ENCODE measurements at regions not wholly inside any gene's neighbourhood (a gene's known extent, or its start where the extent isn't known, plus 50 kb on each side); places are given as distances from the start of the nearest gene placed in this dataset.

DNA sequence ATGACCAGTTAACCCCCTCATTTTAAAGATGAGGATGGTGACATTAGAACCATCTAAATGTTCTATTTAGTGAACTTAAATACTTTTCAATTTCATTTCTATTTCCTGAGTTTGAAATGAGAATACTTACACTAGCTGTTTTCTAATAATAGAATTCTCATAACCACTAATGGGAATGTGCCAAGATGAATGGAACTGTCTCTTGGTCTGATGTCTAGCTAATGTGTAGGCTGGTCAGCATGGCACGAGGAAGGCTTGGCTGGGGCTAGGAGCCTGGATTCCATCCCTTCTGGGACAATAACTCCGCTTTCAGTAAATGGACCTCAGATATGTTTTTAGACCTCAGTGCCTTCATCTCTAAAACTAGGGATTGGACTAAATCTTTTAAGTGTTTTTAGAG lies 185.8 kb upstream of the NRP1 start:
- no peak for DNase-seq (ENCODE audit: low read depth)
- no peak overlapping the region for H3K4me3 ChIP-seq (ENCODE audit: low read length)
- TF ChIP-seq, protein P1, sequence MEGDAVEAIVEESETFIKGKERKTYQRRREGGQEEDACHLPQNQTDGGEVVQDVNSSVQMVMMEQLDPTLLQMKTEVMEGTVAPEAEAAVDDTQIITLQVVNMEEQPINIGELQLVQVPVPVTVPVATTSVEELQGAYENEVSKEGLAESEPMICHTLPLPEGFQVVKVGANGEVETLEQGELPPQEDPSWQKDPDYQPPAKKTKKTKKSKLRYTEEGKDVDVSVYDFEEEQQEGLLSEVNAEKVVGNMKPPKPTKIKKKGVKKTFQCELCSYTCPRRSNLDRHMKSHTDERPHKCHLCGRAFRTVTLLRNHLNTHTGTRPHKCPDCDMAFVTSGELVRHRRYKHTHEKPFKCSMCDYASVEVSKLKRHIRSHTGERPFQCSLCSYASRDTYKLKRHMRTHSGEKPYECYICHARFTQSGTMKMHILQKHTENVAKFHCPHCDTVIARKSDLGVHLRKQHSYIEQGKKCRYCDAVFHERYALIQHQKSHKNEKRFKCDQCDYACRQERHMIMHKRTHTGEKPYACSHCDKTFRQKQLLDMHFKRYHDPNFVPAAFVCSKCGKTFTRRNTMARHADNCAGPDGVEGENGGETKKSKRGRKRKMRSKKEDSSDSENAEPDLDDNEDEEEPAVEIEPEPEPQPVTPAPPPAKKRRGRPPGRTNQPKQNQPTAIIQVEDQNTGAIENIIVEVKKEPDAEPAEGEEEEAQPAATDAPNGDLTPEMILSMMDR (IDR thresholded peaks at IDR 0.05; ENCODE audit: insufficient read depth, low read depth, low read length, missing control alignments): no peak

DNA sequence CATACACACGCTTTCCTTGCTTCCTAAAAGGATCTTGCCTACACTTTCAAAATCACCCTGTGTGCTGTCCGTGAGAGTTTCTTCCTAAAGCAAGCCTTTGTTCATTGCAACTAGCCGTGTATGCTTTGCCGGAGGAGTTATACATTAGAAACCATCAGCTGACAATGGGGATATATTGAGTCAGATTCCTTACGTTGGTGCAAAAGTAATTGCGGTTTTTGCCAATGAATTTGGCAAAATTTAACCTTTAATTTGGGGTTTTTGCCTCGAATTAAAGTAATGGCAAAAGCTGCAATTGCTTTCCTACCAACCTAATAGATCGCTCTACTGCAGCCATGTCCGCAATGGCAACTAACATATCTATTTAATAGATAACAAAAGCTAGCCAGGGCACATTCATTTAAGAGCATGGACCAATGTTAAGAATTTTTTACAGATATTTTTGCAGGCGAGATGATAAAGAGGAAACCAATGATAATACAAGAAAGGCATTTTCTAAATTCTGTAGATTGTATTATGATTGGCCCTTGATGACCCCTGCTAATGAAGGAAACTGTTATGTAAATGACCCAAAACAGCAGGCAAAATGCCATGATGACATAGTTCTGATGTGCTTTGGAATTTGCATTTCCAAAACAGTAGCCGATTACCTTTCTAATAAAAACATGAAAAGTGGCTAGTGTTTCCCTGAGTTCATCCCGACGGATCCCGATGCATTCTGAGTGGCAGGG lies 184.8 kb upstream of the NRP1 start:
- TF ChIP-seq, protein P1 (IDR thresholded peaks at IDR 0.05; ENCODE audit: insufficient read depth, low read depth, low read length, missing control alignments): no peak
- H3K4me3 ChIP-seq (ENCODE audit: low read length): no peak overlapping the region
- DNase-seq (ENCODE audit: low read depth): no peak

DNA sequence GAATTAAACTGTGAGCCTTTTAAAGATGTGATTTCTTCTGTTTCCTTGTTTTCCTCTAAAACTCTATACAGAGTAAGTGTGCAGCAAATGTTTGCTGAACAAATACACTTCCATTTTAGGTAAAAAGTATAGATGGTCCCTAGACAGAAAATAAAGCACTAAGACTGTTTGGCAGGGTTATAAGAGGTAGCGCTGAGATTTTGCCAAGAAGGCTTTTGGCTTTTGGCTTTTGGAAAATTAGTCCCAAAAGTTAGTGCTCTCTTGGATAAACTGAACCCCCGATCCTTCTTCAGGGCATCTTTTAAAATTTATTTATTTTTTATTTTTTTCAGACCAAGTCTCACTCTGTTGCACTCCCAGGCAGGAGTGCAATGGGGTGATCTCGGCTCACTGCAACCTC lies 175.7 kb upstream of the NRP1 start:
- no peak overlapping the region for H3K4me3 ChIP-seq (ENCODE audit: low read length)
- DNase-seq (ENCODE audit: low read depth): no peak
- TF ChIP-seq, protein P1 (IDR thresholded peaks at IDR 0.05; ENCODE audit: insufficient read depth, low read depth, low read length, missing control alignments): no peak

DNA sequence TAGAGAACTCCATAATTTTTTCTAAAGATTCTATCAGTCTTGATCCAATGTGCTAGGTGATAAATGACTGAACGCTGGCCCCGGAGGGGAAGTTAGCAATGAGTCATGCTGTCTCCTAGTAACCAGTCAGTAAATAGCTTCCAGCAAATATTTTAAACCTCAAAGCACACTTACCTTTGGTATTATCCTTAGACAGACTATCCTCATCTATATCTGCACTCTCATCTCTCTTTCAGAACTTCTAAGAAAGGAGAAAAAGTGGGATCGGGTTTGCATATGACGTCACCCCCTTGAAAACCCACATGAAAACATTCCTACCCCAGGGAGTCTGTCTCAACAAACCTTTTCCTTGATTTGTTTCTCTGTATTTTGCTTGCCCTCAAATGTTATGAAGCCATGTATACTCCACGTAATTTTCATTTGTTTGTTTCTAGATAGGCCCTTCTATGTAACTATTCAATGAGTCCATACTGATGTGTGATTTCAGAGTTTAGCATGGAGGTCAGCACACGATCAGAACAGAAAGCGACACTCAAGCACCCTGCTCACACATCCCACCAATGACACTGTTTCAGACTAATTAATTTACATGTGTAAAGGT lies 174.9 kb upstream of the NRP1 start:
- no peak overlapping the region for H3K4me3 ChIP-seq (ENCODE audit: low read length)
- DNase-seq (ENCODE audit: low read depth): peak; percentile 94
- TF ChIP-seq, protein P1 (IDR thresholded peaks at IDR 0.05; ENCODE audit: insufficient read depth, low read depth, low read length, missing control alignments): no peak

DNA sequence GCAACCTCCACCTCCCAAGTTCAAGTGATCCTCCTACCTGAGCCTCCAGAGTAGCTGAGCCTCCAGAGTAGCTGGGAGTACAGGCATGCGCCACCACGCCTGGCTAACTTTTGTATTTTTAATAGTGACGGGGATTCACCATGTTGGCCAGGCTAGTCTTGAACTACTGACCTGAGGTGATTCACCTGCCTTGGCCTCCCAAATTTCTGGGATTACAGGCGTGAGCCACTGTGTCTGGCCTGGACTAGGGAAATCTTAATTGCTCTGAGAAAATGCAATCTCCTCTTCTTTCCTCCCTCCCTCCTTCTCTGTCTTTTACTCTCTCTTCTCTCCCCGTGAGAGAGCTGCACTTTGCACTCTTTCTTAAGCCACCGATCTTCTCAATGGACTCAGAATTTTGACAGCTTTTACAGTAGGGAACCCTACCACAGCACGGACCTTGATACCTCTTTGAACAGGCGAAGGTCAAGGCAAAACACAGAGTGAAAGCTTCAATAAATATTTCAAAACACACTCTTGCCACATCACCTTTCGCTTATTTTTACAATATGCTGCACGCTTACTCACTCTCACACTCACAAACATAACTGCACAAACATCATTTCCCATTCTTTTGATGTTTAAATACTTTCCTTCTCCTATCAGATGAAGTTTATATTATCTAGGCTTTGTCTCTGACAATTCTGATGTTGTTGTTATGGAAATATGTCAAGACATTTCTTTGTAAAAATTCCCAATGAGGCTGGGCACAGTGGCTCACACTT lies 173.4 kb upstream of the NRP1 start:
- TF ChIP-seq, protein P1 (IDR thresholded peaks at IDR 0.05; ENCODE audit: insufficient read depth, low read depth, low read length, missing control alignments): no peak
- no peak for DNase-seq (ENCODE audit: low read depth)
- no peak overlapping the region for H3K4me3 ChIP-seq (ENCODE audit: low read length)

DNA sequence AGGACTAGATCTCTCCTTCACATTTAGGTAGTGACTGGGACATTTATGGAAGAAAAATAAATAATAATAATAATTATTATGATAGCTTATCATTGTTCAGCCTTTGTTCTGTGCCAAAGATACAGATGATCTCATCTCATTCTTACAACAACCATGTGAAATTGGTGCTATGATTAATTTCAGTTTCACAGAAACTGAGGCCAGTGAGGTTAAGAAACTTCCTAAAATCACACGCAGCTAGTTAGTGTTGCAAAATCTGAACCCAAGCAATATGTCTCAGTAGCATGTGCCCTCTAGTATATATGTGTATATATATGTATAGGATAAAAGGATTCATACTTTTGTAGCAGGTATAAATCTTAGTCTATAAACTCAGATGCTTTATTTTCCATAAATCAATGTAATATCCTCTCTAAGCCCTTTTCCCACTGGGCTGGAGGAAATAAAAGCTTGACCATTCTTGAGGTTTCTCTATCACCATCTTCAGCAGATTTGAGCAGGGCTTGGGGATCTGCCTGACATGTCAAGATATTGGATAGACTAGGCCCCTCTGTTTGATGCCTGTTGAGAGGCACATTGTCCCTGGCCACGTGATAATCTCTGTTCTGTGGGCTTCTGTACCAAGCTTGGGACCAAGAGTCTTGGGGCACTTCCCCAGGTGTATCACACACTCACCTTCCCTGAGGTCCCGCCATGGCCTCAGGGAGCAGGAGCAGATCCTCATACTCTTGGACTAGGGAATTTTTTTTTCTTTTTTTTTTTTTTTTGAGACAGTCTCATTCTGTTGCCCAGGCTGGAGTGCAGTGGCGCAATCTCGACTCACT lies 172.6 kb upstream of the NRP1 start:
- no peak overlapping the region for H3K4me3 ChIP-seq (ENCODE audit: low read length)
- peak; percentile 90 for DNase-seq (ENCODE audit: low read depth)
- TF ChIP-seq, protein P1 (IDR thresholded peaks at IDR 0.05; ENCODE audit: insufficient read depth, low read depth, low read length, missing control alignments): no peak

Measured in epithelial cell of esophagus (primary cell).